ENCODE measurements at regions not wholly inside any gene's neighbourhood (a gene's known extent, or its start where the extent isn't known, plus 50 kb on each side); places are given as distances from the start of the nearest gene placed in this dataset.

- TF ChIP-seq CTCF (IDR thresholded peaks at IDR 0.05) = no peak
- no peak for TF ChIP-seq EP300 (IDR thresholded peaks at IDR 0.05)
Observed at GRCh38 chr2:64763126-64763525, 109.4 kb upstream of the SERTAD2 start.
